Mesodermal cell (in vitro differentiated cells): ENCODE measurements at regions not wholly inside any gene's neighbourhood (a gene's known extent, or its start where the extent isn't known, plus 50 kb on each side); places are given as distances from the start of the nearest gene placed in this dataset.

Experiments used
- H3K27ac ChIP-seq: 2 replicates; pipeline ENCODE4 v1.7.0; 2013; ENCODE audit warnings: mild to moderate bottlenecking, low read depth, low read length, moderate library complexity; ENCODE audit not compliant: severe bottlenecking
- H3K36me3 ChIP-seq: 2 replicates; pipeline ENCODE4 v1.7.1; 2013; ENCODE audit warnings: mild to moderate bottlenecking, low read length, moderate library complexity; ENCODE audit not compliant: control insufficient read depth, insufficient read depth
- H3K4me1 ChIP-seq: one replicate; pipeline ENCODE4 v1.7.1; 2013; ENCODE audit warnings: mild to moderate bottlenecking, low read length; ENCODE audit not compliant: insufficient read depth, control insufficient read depth, poor library complexity, severe bottlenecking
- H3K4me3 ChIP-seq: 2 replicates; pipeline ENCODE4 v1.7.0; 2013; ENCODE audit warnings: low read length, control low read depth, mild to moderate bottlenecking; ENCODE audit not compliant: insufficient read depth, poor library complexity, severe bottlenecking; ENCODE audit errors: extremely low read depth
- H3K9me3 ChIP-seq: 2 replicates; pipeline ENCODE4 v1.7.1; 2013; ENCODE audit warnings: mild to moderate bottlenecking, low read length, moderate library complexity; ENCODE audit not compliant: control insufficient read depth
- WGBS, 2 experiments: methylation state at CpG; one replicate each; pipeline ENCODE4 v1.1.5; 2013; ENCODE audit warnings: missing lambda C conversion rate in 2 of 2; ENCODE audit not compliant: insufficient coverage in 2 of 2; 5-methylcytosine and 5-hydroxymethylcytosine counted together

DNA sequence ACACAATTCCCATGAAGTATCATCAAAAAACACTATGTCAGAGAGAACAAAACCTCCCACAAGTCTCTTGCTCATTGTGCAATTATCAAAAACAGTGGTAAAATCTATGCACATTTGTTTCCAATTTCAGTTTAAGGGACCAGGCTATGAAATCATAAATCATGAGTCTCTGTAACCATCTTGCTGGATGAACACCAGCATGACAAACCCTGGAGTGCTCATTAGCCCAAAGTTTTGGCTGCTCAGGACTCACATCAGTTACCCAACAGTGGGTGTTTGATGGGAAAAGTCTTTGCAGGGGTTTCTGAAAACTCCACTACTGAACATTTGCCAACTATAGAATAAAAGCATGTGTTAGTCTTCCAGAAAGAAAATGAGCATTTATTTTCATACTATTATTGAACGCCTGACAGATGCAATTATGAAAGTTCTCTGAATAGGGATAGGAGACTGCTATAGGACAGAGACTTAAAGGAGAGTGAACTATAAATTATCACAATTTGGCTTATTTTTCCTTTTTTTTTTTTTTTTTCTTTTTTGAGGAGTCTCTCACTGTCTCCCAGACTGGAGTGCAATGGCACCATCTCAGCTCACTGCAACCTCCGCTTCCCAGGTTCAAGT lies 240.8 kb upstream of the KCNMB2 start:
- Histone ChIP-seq H3K4me3 (no peak overlapping the region), H3K36me3 (no peaks in the 10 kb centered on the region), H3K9me3 (no peaks in the 10 kb centered on the region), H3K27ac (no peak overlapping the region), H3K4me1 (no peaks in the 10 kb centered on the region)
- WGBS, 2 experiments = no CpG with 5 or more reads among the region's 2 CpGs

DNA sequence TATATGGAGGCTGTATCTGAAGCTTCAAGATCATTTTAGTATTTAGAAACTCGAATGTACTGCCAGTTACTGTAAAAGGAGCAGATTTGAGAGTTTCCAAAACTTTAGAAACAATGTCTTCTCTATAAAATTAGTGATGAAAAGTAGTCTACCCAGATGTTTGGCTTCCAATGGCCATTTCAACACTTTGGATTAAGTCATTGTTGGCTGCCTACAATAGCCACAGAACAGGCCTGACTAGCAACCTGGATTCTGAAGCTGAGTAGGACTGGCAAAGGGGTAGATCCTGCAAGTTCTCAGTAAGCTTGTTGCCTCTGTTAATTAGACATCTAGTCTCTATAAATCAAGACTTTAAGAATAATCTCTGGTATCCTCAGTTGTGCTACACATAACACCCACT lies 239.0 kb upstream of the KCNMB2 start:
- H3K27ac ChIP-seq = no peak overlapping the region

DNA sequence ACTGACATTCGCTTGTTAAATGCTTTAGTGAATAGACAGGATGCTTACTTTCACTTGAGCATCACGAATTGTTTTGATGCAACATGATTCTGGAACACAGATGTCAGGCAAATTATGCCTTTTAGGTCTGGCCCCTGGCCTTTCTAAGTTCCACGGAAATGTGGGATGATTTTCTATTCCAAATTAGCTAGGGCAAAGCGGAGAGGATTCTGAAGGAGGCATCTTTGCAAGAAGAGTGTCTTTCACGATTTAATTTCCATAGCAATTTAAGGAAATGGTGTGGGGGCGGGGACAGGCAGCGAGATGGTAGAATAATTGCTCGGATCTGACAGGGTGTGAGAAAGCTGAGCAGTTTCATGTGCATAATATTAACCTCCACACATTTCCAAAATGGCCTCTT lies 238.5 kb upstream of the KCNMB2 start:
- no peaks in the 10 kb centered on the region for H3K4me1 ChIP-seq
- H3K27ac ChIP-seq = no peak overlapping the region
- no peaks in the 10 kb centered on the region for H3K36me3 ChIP-seq
- WGBS, 2 experiments = 82 to 88% methylated on average over 3 to 4 of the region's 8 CpGs
- no peak overlapping the region for H3K4me3 ChIP-seq
- no peaks in the 10 kb centered on the region for H3K9me3 ChIP-seq

More for the DNA sequence above, 239.0 kb upstream of the KCNMB2 start:
- H3K9me3 ChIP-seq = no peaks in the 10 kb centered on the region
- WGBS, 2 experiments = no CpG with 5 or more reads among the region's 1 CpG
- H3K36me3 ChIP-seq = no peaks in the 10 kb centered on the region
- no peaks in the 10 kb centered on the region for H3K4me1 ChIP-seq
- H3K4me3 ChIP-seq = no peak overlapping the region

DNA sequence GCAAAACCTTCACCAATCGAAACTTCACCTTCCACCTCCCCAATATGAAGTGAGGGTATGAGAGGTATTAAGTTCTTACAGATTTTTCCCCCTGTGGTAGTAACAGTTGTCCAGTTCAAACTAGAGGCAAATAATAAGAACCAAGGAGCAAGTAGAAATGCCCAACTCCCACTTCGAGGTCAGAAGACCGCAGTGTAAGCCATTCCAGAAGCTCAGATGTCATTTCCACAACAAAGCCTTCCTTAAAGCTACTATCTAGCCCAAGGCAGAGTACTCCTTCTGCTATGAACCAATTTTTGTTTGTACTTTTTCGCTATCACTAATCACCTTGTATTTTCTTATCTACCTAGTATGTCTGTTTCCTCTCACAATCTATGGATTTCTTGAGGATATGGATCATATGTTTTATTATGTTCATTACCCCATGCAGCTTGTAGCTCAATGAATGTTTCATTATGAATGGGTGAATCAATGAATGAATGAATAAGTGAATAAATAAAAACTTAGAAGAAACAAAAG lies 235.7 kb upstream of the KCNMB2 start:
- no peaks in the 10 kb centered on the region for H3K4me1 ChIP-seq
- no peak overlapping the region for H3K4me3 ChIP-seq
- WGBS, 2 experiments = 63 to 90% methylated on average over 2 of the region's 4 CpGs
- H3K9me3 ChIP-seq = no peaks in the 10 kb centered on the region
- H3K27ac ChIP-seq = no peak overlapping the region
- no peaks in the 10 kb centered on the region for H3K36me3 ChIP-seq

DNA sequence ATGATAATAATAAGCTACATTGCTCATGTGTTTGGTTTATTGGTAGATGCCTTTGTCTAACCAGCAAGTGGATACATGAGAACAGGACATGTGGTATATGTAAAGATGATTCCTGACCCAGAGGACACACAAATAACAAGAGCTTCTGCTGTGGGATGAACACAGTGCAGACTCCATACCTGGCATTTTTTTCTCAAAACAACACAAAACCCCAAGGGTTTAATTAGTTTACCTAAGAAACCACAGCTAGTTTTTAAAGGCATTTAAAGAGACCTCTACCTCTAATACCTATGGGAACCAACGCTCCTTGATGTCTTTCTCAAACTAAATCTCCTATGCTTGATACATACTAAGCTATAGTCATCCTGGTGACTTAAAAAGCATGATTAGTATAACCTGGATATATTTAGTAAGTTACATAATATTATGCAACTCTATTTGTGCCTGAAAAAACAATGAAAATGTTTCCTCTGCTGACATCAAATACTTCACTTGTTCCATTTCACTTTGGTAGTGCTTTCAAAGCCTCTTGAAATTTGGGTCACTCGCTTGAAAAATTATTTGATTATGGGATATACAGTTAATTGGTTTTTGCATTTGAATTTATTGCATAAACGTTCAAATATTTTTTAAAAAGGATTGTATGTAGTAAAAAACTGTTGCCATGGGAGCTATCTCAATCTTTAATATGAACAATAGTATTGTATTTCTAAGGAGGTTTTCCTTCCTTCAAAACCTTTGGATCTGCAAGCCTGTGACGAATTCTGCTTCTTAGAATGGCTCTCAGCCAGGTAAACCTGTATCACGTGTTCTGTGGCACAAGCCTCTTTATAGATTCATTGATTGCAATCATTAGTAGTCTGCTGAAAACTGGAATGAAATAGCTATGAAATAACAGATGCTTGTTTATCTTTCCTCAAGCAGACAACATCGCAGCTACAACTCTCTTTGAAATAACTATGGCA lies 233.0 kb upstream of the KCNMB2 start:
- Histone ChIP-seq H3K27ac (no peak overlapping the region), H3K36me3 (no peaks in the 10 kb centered on the region), H3K4me3 (no peak overlapping the region), H3K9me3 (no peaks in the 10 kb centered on the region), H3K4me1 (no peaks in the 10 kb centered on the region)
- 67 to 100% methylated on average over 1 of the region's 6 CpGs for WGBS, 2 experiments

DNA sequence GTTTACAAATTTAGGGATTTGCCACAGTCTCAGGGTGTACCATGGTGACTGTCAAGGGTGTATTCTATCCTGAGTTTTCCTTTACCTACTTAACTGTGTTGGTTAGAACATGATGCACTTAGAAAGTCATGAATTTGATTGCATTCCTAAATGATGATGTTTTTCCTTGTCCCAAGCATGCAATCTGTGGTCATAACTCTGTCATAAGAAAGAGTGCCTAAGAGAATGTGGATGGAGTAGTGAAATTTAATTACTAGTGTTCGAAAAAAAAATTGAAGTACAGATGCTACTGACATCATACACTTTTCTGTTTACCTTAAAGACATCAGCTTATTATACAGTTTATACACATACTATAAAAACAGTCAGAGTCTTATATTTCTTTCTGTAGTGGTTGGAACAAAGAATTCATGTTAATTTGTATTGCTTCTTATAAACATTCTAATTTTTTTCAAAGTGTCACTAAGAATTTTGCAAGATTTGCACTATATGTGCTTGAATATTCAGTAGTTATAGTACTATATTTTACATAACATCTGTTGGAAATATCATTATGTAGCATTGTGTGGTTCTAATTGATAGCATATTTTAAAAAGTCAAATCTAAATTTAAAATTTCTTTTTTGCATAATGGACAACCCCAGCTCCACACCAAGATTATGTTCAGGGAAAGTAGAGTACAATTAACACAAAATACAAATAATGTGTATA lies 231.3 kb upstream of the KCNMB2 start:
- Histone ChIP-seq H3K4me1 (no peaks in the 10 kb centered on the region), H3K4me3 (no peak overlapping the region), H3K27ac (no peak overlapping the region), H3K9me3 (no peaks in the 10 kb centered on the region), H3K36me3 (no peaks in the 10 kb centered on the region)
- no CpG with 5 or more reads among the region's 1 CpG for WGBS, 2 experiments

DNA sequence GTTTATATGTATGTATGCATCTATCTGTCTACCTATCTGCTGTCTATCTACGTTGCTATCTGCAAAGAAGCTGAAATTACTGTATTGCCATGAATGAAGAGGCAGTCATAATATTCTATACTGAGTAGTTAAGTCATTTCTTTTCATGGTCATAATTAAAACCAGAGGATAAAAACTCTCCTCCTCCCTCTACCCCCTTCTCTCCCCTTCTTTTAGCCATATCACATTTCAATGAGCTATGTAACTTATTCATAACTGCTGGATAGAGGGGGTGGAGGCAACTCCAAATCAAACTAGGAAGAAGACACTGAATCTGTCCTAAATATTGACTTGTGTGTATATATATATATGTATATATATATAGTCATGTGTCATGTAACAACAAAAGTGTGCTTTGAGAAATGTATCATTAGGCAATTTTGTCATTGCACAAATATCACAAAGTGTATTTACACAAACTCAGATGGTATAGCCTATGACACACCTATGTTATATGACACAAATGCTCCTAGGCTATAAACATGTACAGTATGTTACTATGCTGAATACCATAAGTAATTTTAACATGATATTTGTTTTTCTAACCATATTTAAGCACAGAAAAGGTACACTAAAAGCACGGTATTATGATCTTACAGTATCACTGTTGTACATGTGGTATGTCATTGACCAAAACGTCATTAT lies 229.7 kb upstream of the KCNMB2 start:
- no peaks in the 10 kb centered on the region for H3K9me3 ChIP-seq
- H3K27ac ChIP-seq = no peak overlapping the region
- no peaks in the 10 kb centered on the region for H3K36me3 ChIP-seq
- H3K4me1 ChIP-seq = no peaks in the 10 kb centered on the region
- WGBS, 2 experiments = no CpG with 5 or more reads among the region's 3 CpGs
- no peak overlapping the region for H3K4me3 ChIP-seq

DNA sequence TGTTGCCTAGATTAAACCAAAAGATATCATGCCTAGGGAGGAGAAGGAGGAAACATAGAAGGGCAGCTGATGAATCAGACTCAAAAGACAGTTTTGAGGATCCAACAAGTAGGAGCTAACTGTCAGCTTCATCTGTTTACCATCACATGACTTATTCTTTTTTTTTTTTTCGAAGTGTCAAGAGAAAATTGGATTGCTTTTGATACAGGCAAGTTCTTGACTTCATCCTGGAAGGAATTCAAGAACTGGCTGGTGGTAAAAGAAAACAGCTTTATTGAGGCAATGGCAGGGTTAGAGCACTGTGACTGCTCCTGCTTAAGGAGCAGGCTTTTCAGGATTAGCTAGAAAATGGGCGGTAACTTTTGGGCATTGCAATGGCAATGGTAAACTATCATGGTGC lies 227.5 kb upstream of the KCNMB2 start:
- no peaks in the 10 kb centered on the region for H3K9me3 ChIP-seq
- H3K36me3 ChIP-seq = no peaks in the 10 kb centered on the region
- H3K27ac ChIP-seq = no peak overlapping the region
- no peak overlapping the region for H3K4me3 ChIP-seq
- no peaks in the 10 kb centered on the region for H3K4me1 ChIP-seq
- 90% methylated on average over 1 of the region's 2 CpGs; no CpG with 5 or more reads in 1 of the 2 experiments for WGBS, 2 experiments

DNA sequence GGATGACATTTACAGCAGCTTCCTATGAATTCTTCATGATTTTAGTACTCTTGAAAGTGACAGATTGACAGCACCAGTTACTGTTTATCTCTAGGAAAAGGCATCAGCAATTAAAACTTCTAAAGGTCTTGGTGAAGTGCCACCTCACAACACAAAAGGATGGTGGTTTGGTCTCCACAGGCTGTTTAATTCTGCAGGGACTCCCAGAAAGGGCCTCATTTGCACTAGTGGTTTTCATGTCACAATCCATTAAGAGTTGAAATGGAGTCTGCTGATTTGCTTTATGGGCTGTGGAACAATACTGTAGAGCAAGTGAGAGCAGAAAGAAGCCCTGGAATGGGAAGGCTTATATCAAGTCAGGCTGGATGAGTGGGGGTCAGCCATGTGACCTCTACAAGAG lies 225.3 kb upstream of the KCNMB2 start:
- H3K4me3 ChIP-seq = no peak overlapping the region
- H3K36me3 ChIP-seq = no peaks in the 10 kb centered on the region
- H3K9me3 ChIP-seq = no peaks in the 10 kb centered on the region
- no peak overlapping the region for H3K27ac ChIP-seq
- H3K4me1 ChIP-seq = no peaks in the 10 kb centered on the region

DNA sequence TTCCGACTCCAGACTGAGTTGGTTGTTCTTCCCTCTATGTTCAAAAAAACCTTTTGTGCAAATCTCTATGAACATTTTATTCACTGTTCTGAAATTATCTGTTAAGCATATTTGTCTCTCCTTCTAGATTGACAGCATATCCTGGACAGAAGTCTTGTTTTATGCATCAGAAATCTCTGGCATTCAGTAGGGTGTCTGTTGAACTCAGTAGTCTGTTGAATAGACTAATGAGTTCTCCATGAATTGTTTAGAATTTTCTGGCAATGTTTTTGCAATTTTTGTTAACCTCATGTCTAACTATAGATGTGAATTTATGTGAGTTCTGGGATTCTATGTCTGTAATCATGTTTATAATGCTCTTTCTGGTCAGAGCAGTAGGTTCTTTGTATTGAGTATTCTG lies 222.5 kb upstream of the KCNMB2 start:
- H3K4me1 ChIP-seq = no peaks in the 10 kb centered on the region
- no CpG with 5 or more reads among the region's 1 CpG for WGBS, 2 experiments
- no peak overlapping the region for H3K27ac ChIP-seq
- H3K9me3 ChIP-seq = no peaks in the 10 kb centered on the region
- no peaks in the 10 kb centered on the region for H3K36me3 ChIP-seq
- H3K4me3 ChIP-seq = no peak overlapping the region
